HG03066 (cell line): ENCODE measurements at regions not wholly inside any gene's neighbourhood (a gene's known extent, or its start where the extent isn't known, plus 50 kb on each side); places are given as distances from the start of the nearest gene placed in this dataset.

Experiments
- ATAC-seq: cut with Tn5 transposase; IDR thresholded peaks from one replicate; pipeline ENCODE4 v1.9.1; 2021; ENCODE audit warnings: low read depth; ENCODE audit not compliant: unreplicated experiment

- no peak for ATAC-seq
Observed at GRCh38 chr1:219020846-219021245, 152.8 kb upstream of the LYPLAL1 start.

GRCh38 chr1:219027146-219027673 is 146.5 kb upstream of the LYPLAL1 start:
- no peak for ATAC-seq

- ATAC-seq, result no peak
Observed at GRCh38 chr1:219031809-219032208, 141.9 kb upstream of the LYPLAL1 start.

GRCh38 chr1:219038398-219038797 is 135.3 kb upstream of the LYPLAL1 start:
- ATAC-seq, result no peak

GRCh38 chr1:219039017-219039681 is 134.5 kb upstream of the LYPLAL1 start:
- ATAC-seq, result no peak

GRCh38 chr1:219039682-219040154 is 134.0 kb upstream of the LYPLAL1 start:
- no peak for ATAC-seq

GRCh38 chr1:219040291-219040690 is 133.4 kb upstream of the LYPLAL1 start:
- no peak for ATAC-seq

GRCh38 chr1:219041141-219041540 is 132.5 kb upstream of the LYPLAL1 start:
- no peak for ATAC-seq

- no peak for ATAC-seq
Observed at GRCh38 chr1:219041818-219042217, 131.9 kb upstream of the LYPLAL1 start.

- no peak for ATAC-seq
Observed at GRCh38 chr1:219042769-219043168, 130.9 kb upstream of the LYPLAL1 start.

GRCh38 chr1:219045246-219045645 is 128.4 kb upstream of the LYPLAL1 start:
- no peak for ATAC-seq

GRCh38 chr1:219049501-219049900 is 124.2 kb upstream of the LYPLAL1 start:
- ATAC-seq, result no peak

GRCh38 chr1:219050086-219050821 is 123.4 kb upstream of the LYPLAL1 start:
- no peak for ATAC-seq

GRCh38 chr1:219050822-219051125 is 122.9 kb upstream of the LYPLAL1 start:
- no peak for ATAC-seq

GRCh38 chr1:219051547-219051946 is 122.1 kb upstream of the LYPLAL1 start:
- no peak for ATAC-seq

- no peak for ATAC-seq
Observed at GRCh38 chr1:219058891-219059820, 114.5 kb upstream of the LYPLAL1 start.

- no peak for ATAC-seq
Observed at GRCh38 chr1:219060798-219061197, 112.9 kb upstream of the LYPLAL1 start.

GRCh38 chr1:219062161-219062560 is 111.5 kb upstream of the LYPLAL1 start:
- no peak for ATAC-seq

- no peak for ATAC-seq
Observed at GRCh38 chr1:219066098-219066497, 107.6 kb upstream of the LYPLAL1 start.

GRCh38 chr1:219066631-219067349 is 106.9 kb upstream of the LYPLAL1 start:
- no peak for ATAC-seq
